ENCODE measurements at regions not wholly inside any gene's neighbourhood (a gene's known extent, or its start where the extent isn't known, plus 50 kb on each side); places are given as distances from the start of the nearest gene placed in this dataset.

DNA sequence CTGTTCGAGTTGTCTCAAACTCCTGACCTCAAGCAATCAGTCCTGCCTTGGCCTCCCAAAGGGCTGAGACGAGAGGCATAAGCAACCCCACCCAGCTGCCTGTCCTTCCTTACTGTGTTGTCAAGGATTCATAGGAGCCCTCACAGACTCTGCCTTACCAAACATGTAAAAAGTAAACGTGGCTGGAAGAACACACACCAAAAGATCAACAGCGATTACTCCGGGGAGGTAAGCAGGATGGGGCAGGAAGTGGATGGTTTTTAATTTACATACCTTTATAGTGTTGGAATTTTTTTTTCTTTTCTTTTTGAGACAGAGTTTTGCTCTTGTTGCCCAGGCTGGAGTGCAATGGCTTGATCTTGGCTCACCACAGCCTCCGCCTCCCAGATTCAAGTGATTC is 61.5 kb upstream of the EGLN3 start:
- H4K20me1 ChIP-seq (ENCODE audit: insufficient read depth): no peaks in the 10 kb centered on the region
- no peak for DNase-seq (ENCODE audit: low read depth, low spot score)
- no peak overlapping the region for H3K4me3 ChIP-seq (replicated peaks in 1 of 2; ENCODE audit: low read depth in 1 of 2, low read length in 2 of 2)
- POLR2A ChIA-PET: no interaction called here
- BruUV-seq (replicated peaks): no TSS peak
- H3K79me2 ChIP-seq (ENCODE audit: insufficient read depth, low read length): no peaks in the 10 kb centered on the region
- H3K36me3 ChIP-seq (ENCODE audit: control insufficient read depth in 1 of 2, insufficient read depth in 2 of 2, low read length in 2 of 2): no peaks in the 10 kb centered on the region
- ATAC-seq: no peak
- no peaks in the 10 kb centered on the region for H3K4me1 ChIP-seq (ENCODE audit: control insufficient read depth in 1 of 2, insufficient read depth in 2 of 2, low read length in 2 of 2)
- intact Hi-C loops (cut with micrococcal nuclease): no loop called here
- no peak for TF ChIP-seq JUND (IDR thresholded peaks at IDR 0.05)
- TF ChIP-seq, protein P1, sequence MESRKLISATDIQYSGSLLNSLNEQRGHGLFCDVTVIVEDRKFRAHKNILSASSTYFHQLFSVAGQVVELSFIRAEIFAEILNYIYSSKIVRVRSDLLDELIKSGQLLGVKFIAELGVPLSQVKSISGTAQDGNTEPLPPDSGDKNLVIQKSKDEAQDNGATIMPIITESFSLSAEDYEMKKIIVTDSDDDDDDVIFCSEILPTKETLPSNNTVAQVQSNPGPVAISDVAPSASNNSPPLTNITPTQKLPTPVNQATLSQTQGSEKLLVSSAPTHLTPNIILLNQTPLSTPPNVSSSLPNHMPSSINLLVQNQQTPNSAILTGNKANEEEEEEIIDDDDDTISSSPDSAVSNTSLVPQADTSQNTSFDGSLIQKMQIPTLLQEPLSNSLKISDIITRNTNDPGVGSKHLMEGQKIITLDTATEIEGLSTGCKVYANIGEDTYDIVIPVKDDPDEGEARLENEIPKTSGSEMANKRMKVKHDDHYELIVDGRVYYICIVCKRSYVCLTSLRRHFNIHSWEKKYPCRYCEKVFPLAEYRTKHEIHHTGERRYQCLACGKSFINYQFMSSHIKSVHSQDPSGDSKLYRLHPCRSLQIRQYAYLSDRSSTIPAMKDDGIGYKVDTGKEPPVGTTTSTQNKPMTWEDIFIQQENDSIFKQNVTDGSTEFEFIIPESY (IDR thresholded peaks at IDR 0.05; ENCODE audit: extremely low read depth, insufficient replicate concordance, low read length): no peak
- RAD21 ChIA-PET (ENCODE audit: low non-redundant PET in 1 of 2, low total read pairs in 2 of 2, uncharacterized antibody in 2 of 2, unreplicated experiment in 2 of 2): no interaction called here
- no peak overlapping the region for H3K9ac ChIP-seq (ENCODE audit: low read length)
- no peak overlapping the region for H3K27ac ChIP-seq (ENCODE audit: low read depth, low read length)
- CTCF ChIA-PET: no interaction called here
- no peak overlapping the region for H3K4me2 ChIP-seq (ENCODE audit: low read length)
- H2AFZ ChIP-seq (ENCODE audit: low read depth, low read length, poor library complexity, severe bottlenecking): no peak overlapping the region
- no peaks in the 10 kb centered on the region for H3K9me3 ChIP-seq (ENCODE audit: control insufficient read depth in 1 of 2, insufficient read depth in 1 of 2, low read depth in 1 of 2, low read length in 2 of 2)
- H3K27me3 ChIP-seq (ENCODE audit: insufficient read depth, low read length): no peaks in the 10 kb centered on the region
- no peaks in the 10 kb centered on the region for H3K9me2 ChIP-seq (ENCODE audit: insufficient read depth)

GRCh38 chr14:34009956-34010355 is 59.1 kb upstream of the EGLN3 start:
- H3K4me2 ChIP-seq (ENCODE audit: low read length): no peak overlapping the region

More at GRCh38 chr14:34009956-34010355, 59.1 kb upstream of the EGLN3 start:
- RAD21 ChIA-PET (ENCODE audit: low non-redundant PET in 1 of 2, low total read pairs in 2 of 2, uncharacterized antibody in 2 of 2, unreplicated experiment in 2 of 2): no interaction called here
- no peaks in the 10 kb centered on the region for H3K9me2 ChIP-seq (ENCODE audit: insufficient read depth)
- intact Hi-C loops (cut with micrococcal nuclease): no loop called here
- H3K9me3 ChIP-seq (ENCODE audit: control insufficient read depth in 1 of 2, insufficient read depth in 1 of 2, low read depth in 1 of 2, low read length in 2 of 2): no peaks in the 10 kb centered on the region
- no peaks in the 10 kb centered on the region for H3K79me2 ChIP-seq (ENCODE audit: insufficient read depth, low read length)
- H3K9ac ChIP-seq (ENCODE audit: low read length): no peak overlapping the region
- CTCF ChIA-PET: no interaction called here
- H3K27ac ChIP-seq (ENCODE audit: low read depth, low read length): no peak overlapping the region
- H4K20me1 ChIP-seq (ENCODE audit: insufficient read depth): no peaks in the 10 kb centered on the region
- H3K27me3 ChIP-seq (ENCODE audit: insufficient read depth, low read length): no peaks in the 10 kb centered on the region
- POLR2A ChIA-PET: no interaction called here
- TF ChIP-seq EZH2 (IDR thresholded peaks at IDR 0.05): no peak
- no peak for TF ChIP-seq ELF1 (IDR thresholded peaks at IDR 0.05; ENCODE audit: borderline replicate concordance, low read depth)
- TF ChIP-seq CEBPB (IDR thresholded peaks at IDR 0.05; ENCODE audit: low read depth): no peak
- no peak for TF ChIP-seq POLR2AphosphoS5 (IDR thresholded peaks at IDR 0.05; ENCODE audit: low read depth, low read length)
- TF ChIP-seq, protein P1 (IDR thresholded peaks at IDR 0.05; ENCODE audit: extremely low read depth, insufficient replicate concordance, low read length): no peak
- TF ChIP-seq ZNF274 (IDR thresholded peaks at IDR 0.05; ENCODE audit: low read depth, low read length): no peak
- no peak for TF ChIP-seq TCF7L2 (IDR thresholded peaks at IDR 0.05; ENCODE audit: borderline replicate concordance, extremely low read depth, insufficient read depth, insufficient read length)
- no peak for TF ChIP-seq SIN3A (IDR thresholded peaks at IDR 0.05; ENCODE audit: low read depth)
- TF ChIP-seq YY1 (IDR thresholded peaks at IDR 0.05; ENCODE audit: extremely low read depth, insufficient replicate concordance, low read depth, low read length): no peak
- no peak for TF ChIP-seq POLR2A (IDR thresholded peaks at IDR 0.05; ENCODE audit: borderline replicate concordance, extremely low read depth, insufficient read depth, insufficient read length)
- no peaks in the 10 kb centered on the region for H3K36me3 ChIP-seq (ENCODE audit: control insufficient read depth in 1 of 2, insufficient read depth in 2 of 2, low read length in 2 of 2)
- no peaks in the 10 kb centered on the region for H3K4me1 ChIP-seq (ENCODE audit: control insufficient read depth in 1 of 2, insufficient read depth in 2 of 2, low read length in 2 of 2)
- ATAC-seq (no peak), DNase-seq (ENCODE audit: low read depth, low spot score) (no peak)
- H2AFZ ChIP-seq (ENCODE audit: low read depth, low read length, poor library complexity, severe bottlenecking): no peak overlapping the region
- no peak overlapping the region for H3K4me3 ChIP-seq (replicated peaks in 1 of 2; ENCODE audit: low read depth in 1 of 2, low read length in 2 of 2)
- BruUV-seq (replicated peaks): no TSS peak

Measured in HCT116 (cell line).